HCT116 (cell line): ENCODE measurements at regions not wholly inside any gene's neighbourhood (a gene's known extent, or its start where the extent isn't known, plus 50 kb on each side); places are given as distances from the start of the nearest gene placed in this dataset.

Source experiments
- ATAC-seq: fragments of 200-7000 bp; cut with Tn5 transposase; 2 replicates; pipeline ENCODE4 v1.9.1; 2020; ENCODE audit warnings: mild to moderate bottlenecking, moderate library complexity
- BruUV-seq: library from RNA; stranded (reverse); fragments of 400-500 nt; replicated peaks from 2 replicates; lab custom pipeline; 2021; lab: Mats Ljungman, UMichigan
- CTCF ChIA-PET: fragments of 300-600 bp; sonication (Branson Sonifier 250); formaldehyde crosslinking; loops from one replicate; lab custom pipeline; 2021; ENCODE audit warnings: antibody characterized with exemption; lab: Charles Lee
- POLR2A ChIA-PET: fragments of 300-600, 350-600 bp; sonication (Branson Sonifier 250); formaldehyde crosslinking; loops from one replicate; lab custom pipeline; 2021; ENCODE audit warnings: antibody characterized with exemption; lab: Charles Lee
- RAD21 ChIA-PET, 2 experiments: fragments of 300-600 bp; sonication (Branson Sonifier 250); formaldehyde crosslinking; loops; one replicate each; lab custom pipeline; 2023; ENCODE audit warnings: low total read pairs in 2 of 2; ENCODE audit not compliant: uncharacterized antibody in 2 of 2, unreplicated experiment in 2 of 2, low non-redundant PET in 1 of 2; lab: Charles Lee
- DNase-seq: peaks from one replicate; pipeline ENCODE4 v3.0.0-alpha.2; 2010; ENCODE audit warnings: low read depth, low spot score
- H2AFZ ChIP-seq: fragments of 200-600 bp; shearing (Covaris generic), sonication (generic); 2 replicates; pipeline ENCODE4 v1.6.1; 2017; ENCODE audit warnings: low read depth, mixed run types, mixed read lengths, antibody characterized with exemption, low read length; ENCODE audit not compliant: poor library complexity, severe bottlenecking
- H3K27ac ChIP-seq: 2 replicates; pipeline ENCODE4 v1.5.1; 2012; ENCODE audit warnings: low read depth, low read length
- H3K27me3 ChIP-seq: fragments of 200-600 bp; sonication (generic); 2 replicates; pipeline ENCODE4 v1.6.1; 2016; ENCODE audit warnings: mixed run types, low read length, mixed read lengths; ENCODE audit not compliant: insufficient read depth
- H3K36me3 ChIP-seq, 2 experiments: fragments of 200-500 bp in 1 of 2; fragments of 200-600 bp in 1 of 2; sonication (Bioruptor generic) in 1 of 2; sonication (generic) in 1 of 2; 2 replicates each; pipeline versions ENCODE4 v1.5.1 to v1.6.1; 2014 to 2016; ENCODE audit warnings: low read length in 2 of 2, inconsistent platforms in 1 of 2, mixed read lengths in 1 of 2, mixed run types in 1 of 2; ENCODE audit not compliant: insufficient read depth in 2 of 2, control insufficient read depth in 1 of 2
- H3K4me1 ChIP-seq, 2 experiments: fragments of 200-600 bp in 1 of 2; sonication (generic) in 1 of 2; 2 replicates each; pipeline versions ENCODE4 v1.5.1 to v1.6.1; 2012 to 2017; ENCODE audit warnings: low read length in 2 of 2, inconsistent platforms in 1 of 2, mild to moderate bottlenecking in 1 of 2, mixed read lengths in 1 of 2, mixed run types in 1 of 2, moderate library complexity in 1 of 2; ENCODE audit not compliant: insufficient read depth in 2 of 2, control insufficient read depth in 1 of 2
- H3K4me2 ChIP-seq: fragments of 200-600 bp; sonication (generic); 2 replicates; pipeline ENCODE4 v1.6.1; 2017; ENCODE audit warnings: mixed run types, low read length, mixed read lengths
- H3K4me3 ChIP-seq, 2 experiments: fragments of 200-600 bp in 1 of 2; sonication (generic) in 1 of 2; replicated peaks in 1 of 2; 2 replicates each; pipeline ENCODE4 v1.5.1; 2011 to 2016; ENCODE audit warnings: low read length in 2 of 2, control low read depth in 1 of 2, low read depth in 1 of 2, mild to moderate bottlenecking in 1 of 2, mixed read lengths in 1 of 2, mixed run types in 1 of 2
- H3K79me2 ChIP-seq: fragments of 200-600 bp; sonication (generic); 2 replicates; pipeline ENCODE4 v1.6.1; 2017; ENCODE audit warnings: mild to moderate bottlenecking, mixed run types, low read length, moderate library complexity, mixed read lengths; ENCODE audit not compliant: insufficient read depth
- H3K9ac ChIP-seq: fragments of 200-600 bp; sonication (generic); 2 replicates; pipeline ENCODE4 v1.6.1; 2016; ENCODE audit warnings: low read length, mixed read lengths
- H3K9me2 ChIP-seq: fragments of 200-600 bp; sonication (generic), shearing (Covaris generic); 2 replicates; pipeline ENCODE4 v1.6.1; 2017; ENCODE audit warnings: mixed run types, mild to moderate bottlenecking, moderate library complexity; ENCODE audit not compliant: insufficient read depth
- H3K9me3 ChIP-seq, 2 experiments: fragments of 200-500 bp in 1 of 2; fragments of 200-600 bp in 1 of 2; sonication (Bioruptor generic) in 1 of 2; sonication (generic) in 1 of 2; 2 replicates each; pipeline ENCODE4 v1.6.1; 2014 to 2017; ENCODE audit warnings: low read length in 2 of 2, mixed read lengths in 2 of 2, inconsistent platforms in 1 of 2, low read depth in 1 of 2, mild to moderate bottlenecking in 1 of 2, mixed run types in 1 of 2, moderate library complexity in 1 of 2; ENCODE audit not compliant: control insufficient read depth in 1 of 2, insufficient read depth in 1 of 2
- H4K20me1 ChIP-seq: fragments of 200-600 bp; sonication (generic), shearing (Covaris generic); 2 replicates; pipeline ENCODE4 v1.6.1; 2017; ENCODE audit warnings: mixed run types, mild to moderate bottlenecking, moderate library complexity; ENCODE audit not compliant: insufficient read depth
- EGR1 ChIP-seq: IDR thresholded peaks from 2 replicates; pipeline ENCODE4 v1.6.1; 2012; ENCODE audit warnings: low read depth
- ELF1 ChIP-seq: IDR thresholded peaks from 2 replicates; pipeline ENCODE4 v1.6.1; 2012; ENCODE audit warnings: low read depth, borderline replicate concordance
- EZH2 ChIP-seq: fragments of 200-600 bp; sonication (generic); IDR thresholded peaks from 2 replicates; pipeline ENCODE4 v1.6.1; 2017; ENCODE audit warnings: antibody characterized with exemption, mixed run types
- JUND ChIP-seq: IDR thresholded peaks from 2 replicates; pipeline ENCODE4 v1.6.1; 2012
- POLR2A ChIP-seq: IDR thresholded peaks from 2 replicates; pipeline ENCODE4 v1.7.0; 2011; ENCODE audit warnings: borderline replicate concordance; ENCODE audit not compliant: insufficient read depth, insufficient read length; ENCODE audit errors: extremely low read depth
- SIN3A ChIP-seq: IDR thresholded peaks from 2 replicates; pipeline ENCODE4 v1.6.1; 2012; ENCODE audit warnings: low read depth
- SRF ChIP-seq: IDR thresholded peaks from 2 replicates; pipeline ENCODE4 v1.6.1; 2012; ENCODE audit warnings: low read depth
- TCF7L2 ChIP-seq: IDR thresholded peaks from 2 replicates; pipeline ENCODE4 v1.7.0; 2011; ENCODE audit warnings: borderline replicate concordance, inconsistent platforms; ENCODE audit not compliant: insufficient read depth, insufficient read length; ENCODE audit errors: extremely low read depth
- intact Hi-C: fragments of 100-400 bp; cut with micrococcal nuclease; formaldehyde crosslinking; loops from 2 replicates; pipeline ENCODE4 v1.10.0; 2022
- TF ChIP-seq, protein P1 (sequence below), 3 experiments: fragments of 200-600 bp in 1 of 3; sonication (generic) in 1 of 3; IDR thresholded peaks in 2 of 3; conservative IDR thresholded peaks in 1 of 3; 2 replicates each; pipeline ENCODE4 v1.5.1; 2012 to 2017; ENCODE audit warnings: low read depth in 2 of 3, low read length in 2 of 3, antibody characterized with exemption in 1 of 3, borderline replicate concordance in 1 of 3, control low read depth in 1 of 3, mild to moderate bottlenecking in 1 of 3, mixed read lengths in 1 of 3, mixed run types in 1 of 3, moderate library complexity in 1 of 3; ENCODE audit not compliant: insufficient read depth in 1 of 3
- TF ChIP-seq, protein P2 (sequence below): IDR thresholded peaks from 2 replicates; pipeline ENCODE4 v1.6.1; 2011; ENCODE audit warnings: mild to moderate bottlenecking, low read length, moderate library complexity; ENCODE audit not compliant: insufficient replicate concordance; ENCODE audit errors: extremely low read depth
- TF ChIP-seq, protein P3 (sequence below): IDR thresholded peaks from 2 replicates; pipeline ENCODE4 v1.6.1; 2012; ENCODE audit warnings: low read depth

DNA sequence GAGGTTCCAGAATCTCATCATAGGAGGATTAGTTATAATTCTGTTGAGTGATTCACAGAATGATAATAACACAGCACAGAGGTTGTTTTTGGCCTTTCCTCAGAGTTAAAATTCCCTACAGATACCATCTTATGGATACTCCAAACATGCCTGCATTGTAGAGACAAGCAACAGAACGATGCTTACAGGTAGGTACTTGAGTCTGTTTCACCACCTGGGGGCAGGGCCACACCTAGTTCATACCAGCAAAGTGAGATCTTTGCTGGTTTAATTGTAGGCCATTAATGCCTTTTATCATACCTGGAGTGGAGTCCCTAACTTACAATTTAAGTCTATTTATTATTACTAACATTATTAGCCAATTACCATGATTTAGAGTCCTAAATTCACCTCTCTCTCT, 416.5 kb upstream of the TLE4 start:
- Histone ChIP-seq H3K27ac (no peak overlapping the region), H3K27me3 (no peaks in the 10 kb centered on the region), H4K20me1 (no peaks in the 10 kb centered on the region), H3K4me2 (no peak overlapping the region), H2AFZ (no peak overlapping the region), H3K9me2 (no peaks in the 10 kb centered on the region), H3K36me3 (no peaks in the 10 kb centered on the region), H3K9me3 (no peaks in the 10 kb centered on the region), H3K4me3 (no peak overlapping the region), H3K79me2 (no peaks in the 10 kb centered on the region), H3K4me1 (no peaks in the 10 kb centered on the region), H3K9ac (no peak overlapping the region)
- TF ChIP-seq EZH2 = no peak
- no peak for TF ChIP-seq TCF7L2
- TF ChIP-seq EGR1 = no peak
- TF ChIP-seq SRF = no peak
- TF ChIP-seq SIN3A = no peak
- TF ChIP-seq JUND = no peak
- no peak for TF ChIP-seq ELF1
- TF ChIP-seq, protein P1, sequence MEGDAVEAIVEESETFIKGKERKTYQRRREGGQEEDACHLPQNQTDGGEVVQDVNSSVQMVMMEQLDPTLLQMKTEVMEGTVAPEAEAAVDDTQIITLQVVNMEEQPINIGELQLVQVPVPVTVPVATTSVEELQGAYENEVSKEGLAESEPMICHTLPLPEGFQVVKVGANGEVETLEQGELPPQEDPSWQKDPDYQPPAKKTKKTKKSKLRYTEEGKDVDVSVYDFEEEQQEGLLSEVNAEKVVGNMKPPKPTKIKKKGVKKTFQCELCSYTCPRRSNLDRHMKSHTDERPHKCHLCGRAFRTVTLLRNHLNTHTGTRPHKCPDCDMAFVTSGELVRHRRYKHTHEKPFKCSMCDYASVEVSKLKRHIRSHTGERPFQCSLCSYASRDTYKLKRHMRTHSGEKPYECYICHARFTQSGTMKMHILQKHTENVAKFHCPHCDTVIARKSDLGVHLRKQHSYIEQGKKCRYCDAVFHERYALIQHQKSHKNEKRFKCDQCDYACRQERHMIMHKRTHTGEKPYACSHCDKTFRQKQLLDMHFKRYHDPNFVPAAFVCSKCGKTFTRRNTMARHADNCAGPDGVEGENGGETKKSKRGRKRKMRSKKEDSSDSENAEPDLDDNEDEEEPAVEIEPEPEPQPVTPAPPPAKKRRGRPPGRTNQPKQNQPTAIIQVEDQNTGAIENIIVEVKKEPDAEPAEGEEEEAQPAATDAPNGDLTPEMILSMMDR (IDR thresholded peaks at IDR 0.05 in 2 of 3, conservative IDR thresholded peaks at IDR 0.05 in 1 of 3; ENCODE audit: borderline replicate concordance in 1 of 3, insufficient read depth in 1 of 3, low read depth in 2 of 3, low read length in 2 of 3) = no peak
- TF ChIP-seq, protein P2, sequence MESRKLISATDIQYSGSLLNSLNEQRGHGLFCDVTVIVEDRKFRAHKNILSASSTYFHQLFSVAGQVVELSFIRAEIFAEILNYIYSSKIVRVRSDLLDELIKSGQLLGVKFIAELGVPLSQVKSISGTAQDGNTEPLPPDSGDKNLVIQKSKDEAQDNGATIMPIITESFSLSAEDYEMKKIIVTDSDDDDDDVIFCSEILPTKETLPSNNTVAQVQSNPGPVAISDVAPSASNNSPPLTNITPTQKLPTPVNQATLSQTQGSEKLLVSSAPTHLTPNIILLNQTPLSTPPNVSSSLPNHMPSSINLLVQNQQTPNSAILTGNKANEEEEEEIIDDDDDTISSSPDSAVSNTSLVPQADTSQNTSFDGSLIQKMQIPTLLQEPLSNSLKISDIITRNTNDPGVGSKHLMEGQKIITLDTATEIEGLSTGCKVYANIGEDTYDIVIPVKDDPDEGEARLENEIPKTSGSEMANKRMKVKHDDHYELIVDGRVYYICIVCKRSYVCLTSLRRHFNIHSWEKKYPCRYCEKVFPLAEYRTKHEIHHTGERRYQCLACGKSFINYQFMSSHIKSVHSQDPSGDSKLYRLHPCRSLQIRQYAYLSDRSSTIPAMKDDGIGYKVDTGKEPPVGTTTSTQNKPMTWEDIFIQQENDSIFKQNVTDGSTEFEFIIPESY = no peak
- TF ChIP-seq POLR2A = no peak
- TF ChIP-seq, protein P3, sequence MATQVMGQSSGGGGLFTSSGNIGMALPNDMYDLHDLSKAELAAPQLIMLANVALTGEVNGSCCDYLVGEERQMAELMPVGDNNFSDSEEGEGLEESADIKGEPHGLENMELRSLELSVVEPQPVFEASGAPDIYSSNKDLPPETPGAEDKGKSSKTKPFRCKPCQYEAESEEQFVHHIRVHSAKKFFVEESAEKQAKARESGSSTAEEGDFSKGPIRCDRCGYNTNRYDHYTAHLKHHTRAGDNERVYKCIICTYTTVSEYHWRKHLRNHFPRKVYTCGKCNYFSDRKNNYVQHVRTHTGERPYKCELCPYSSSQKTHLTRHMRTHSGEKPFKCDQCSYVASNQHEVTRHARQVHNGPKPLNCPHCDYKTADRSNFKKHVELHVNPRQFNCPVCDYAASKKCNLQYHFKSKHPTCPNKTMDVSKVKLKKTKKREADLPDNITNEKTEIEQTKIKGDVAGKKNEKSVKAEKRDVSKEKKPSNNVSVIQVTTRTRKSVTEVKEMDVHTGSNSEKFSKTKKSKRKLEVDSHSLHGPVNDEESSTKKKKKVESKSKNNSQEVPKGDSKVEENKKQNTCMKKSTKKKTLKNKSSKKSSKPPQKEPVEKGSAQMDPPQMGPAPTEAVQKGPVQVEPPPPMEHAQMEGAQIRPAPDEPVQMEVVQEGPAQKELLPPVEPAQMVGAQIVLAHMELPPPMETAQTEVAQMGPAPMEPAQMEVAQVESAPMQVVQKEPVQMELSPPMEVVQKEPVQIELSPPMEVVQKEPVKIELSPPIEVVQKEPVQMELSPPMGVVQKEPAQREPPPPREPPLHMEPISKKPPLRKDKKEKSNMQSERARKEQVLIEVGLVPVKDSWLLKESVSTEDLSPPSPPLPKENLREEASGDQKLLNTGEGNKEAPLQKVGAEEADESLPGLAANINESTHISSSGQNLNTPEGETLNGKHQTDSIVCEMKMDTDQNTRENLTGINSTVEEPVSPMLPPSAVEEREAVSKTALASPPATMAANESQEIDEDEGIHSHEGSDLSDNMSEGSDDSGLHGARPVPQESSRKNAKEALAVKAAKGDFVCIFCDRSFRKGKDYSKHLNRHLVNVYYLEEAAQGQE = no peak
- ChIA-PET CTCF (interaction anchor here (1.1 kb wide), 1 partner anchor 26 kb away, joined by 3 read pairs; no protein-coding TSS in a partner anchor), POLR2A (no interaction called here), RAD21 (no interaction called here)
- DNase-seq (no peak), ATAC-seq (no peak)
- intact Hi-C loops = no loop called here
- no TSS peak for BruUV-seq
